Stimulated activated effector memory CD8-positive, alpha-beta T cell treated with anti-CD3 and anti-CD28 coated beads, Interleukin-12 subunit alpha, Interleukin-12 subunit beta, amount 100 ng/mL, for 72 hours (primary cell): ENCODE measurements at regions not wholly inside any gene's neighbourhood (a gene's known extent, or its start where the extent isn't known, plus 50 kb on each side); places are given as distances from the start of the nearest gene placed in this dataset.
"Not testable (repeated sequence)": the region's sequence is repeated elsewhere in the genome, so short reads cannot be mapped to it uniquely, and the experiment has no call there.

Experiments
- ATAC-seq: fragments of 150-1000 bp; cut with Tn5 transposase; 2 replicates; pipeline ENCODE4 v1.10.0; 2021
- DNase-seq, 2 donors: peaks; one replicate each; pipeline ENCODE4 v3.0.0; 2021 to 2022; ENCODE audit warnings: low spot score in 2 of 2
- H3K27ac Mint-ChIP-seq: one replicate; pipeline ENCODE4 v1.8.0; 2022; ENCODE audit warnings: mild to moderate bottlenecking, mixed read lengths
- H3K36me3 Mint-ChIP-seq: one replicate; pipeline ENCODE4 v1.8.0; 2022; ENCODE audit warnings: mild to moderate bottlenecking, mixed read lengths
- H3K4me1 Mint-ChIP-seq: one replicate; pipeline ENCODE4 v1.8.0; 2022; ENCODE audit warnings: mixed read lengths
- H3K4me3 Mint-ChIP-seq: one replicate; pipeline ENCODE4 v1.8.0; 2022; ENCODE audit warnings: mild to moderate bottlenecking, mixed read lengths
- H3K9me3 Mint-ChIP-seq: one replicate; pipeline ENCODE4 v1.8.0; 2022; ENCODE audit warnings: mixed read lengths

- DNase-seq (no peak), ATAC-seq (no peak)
- H3K4me1 Mint-ChIP-seq: no peaks in the 10 kb centered on the region
- peaks cover 10% of the 10 kb centered on the region for H3K9me3 Mint-ChIP-seq
- no peak overlapping the region for H3K4me3 Mint-ChIP-seq
- H3K36me3 Mint-ChIP-seq: no peaks in the 10 kb centered on the region
- no peak overlapping the region for H3K27ac Mint-ChIP-seq
These were observed 172.2 kb upstream of the MEF2C start for GRCh38 chr5:89055015-89055694.

GRCh38 chr5:89053547-89053946 is 170.6 kb upstream of the MEF2C start:
- Mint-ChIP-seq H3K9me3 (peaks cover 10% of the 10 kb centered on the region), H3K4me3 (no peak overlapping the region), H3K4me1 (no peaks in the 10 kb centered on the region), H3K27ac (no peak overlapping the region), H3K36me3 (no peaks in the 10 kb centered on the region)
- no peak for DNase-seq
- ATAC-seq: no peak

- H3K27ac Mint-ChIP-seq, H3K4me3 Mint-ChIP-seq, DNase-seq, ATAC-seq, H3K36me3 Mint-ChIP-seq, H3K4me1 Mint-ChIP-seq: not testable (repeated sequence)
- H3K9me3 Mint-ChIP-seq: peaks cover 10% of the 10 kb centered on the region
These were observed 167.1 kb upstream of the MEF2C start for GRCh38 chr5:89050062-89050461.

GRCh38 chr5:89047571-89047970 is 164.6 kb upstream of the MEF2C start:
- Mint-ChIP-seq H3K9me3 (peaks cover 10% of the 10 kb centered on the region), H3K4me1 (no peaks in the 10 kb centered on the region), H3K27ac (no peak overlapping the region), H3K36me3 (no peaks in the 10 kb centered on the region), H3K4me3 (no peak overlapping the region)
- DNase-seq: no peak
- no peak for ATAC-seq

DNA sequence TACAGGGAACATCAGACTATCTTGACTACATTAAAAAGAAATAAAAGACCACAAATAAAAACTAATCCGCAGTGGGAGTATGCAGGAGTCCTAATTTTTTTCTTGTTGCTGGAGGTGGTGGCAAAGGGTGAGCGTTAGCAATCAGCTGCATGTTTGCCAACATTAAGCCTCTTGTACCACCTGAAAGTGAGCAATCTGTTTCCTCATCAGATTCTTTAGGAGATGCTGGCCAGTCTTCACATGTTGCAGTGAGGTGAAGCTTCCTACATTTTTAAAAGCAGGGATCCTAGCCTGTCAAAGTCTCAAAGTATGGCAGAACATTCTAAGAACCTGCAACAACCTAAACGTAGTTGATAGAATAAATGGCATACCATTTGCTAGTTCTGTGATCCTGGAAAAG is 162.2 kb upstream of the MEF2C start:
- DNase-seq: no peak
- Mint-ChIP-seq H3K4me3 (no peak overlapping the region), H3K36me3 (no peaks in the 10 kb centered on the region), H3K4me1 (no peaks in the 10 kb centered on the region), H3K9me3 (peaks cover 1% of the 10 kb centered on the region), H3K27ac (no peak overlapping the region)
- ATAC-seq: no peak

- no peak for ATAC-seq
- Mint-ChIP-seq H3K9me3 (no peaks in the 10 kb centered on the region), H3K4me1 (no peaks in the 10 kb centered on the region), H3K36me3 (no peaks in the 10 kb centered on the region), H3K27ac (no peak overlapping the region), H3K4me3 (no peak overlapping the region)
- no peak for DNase-seq
These were observed 161.8 kb upstream of the MEF2C start for GRCh38 chr5:89044674-89045200.

DNA sequence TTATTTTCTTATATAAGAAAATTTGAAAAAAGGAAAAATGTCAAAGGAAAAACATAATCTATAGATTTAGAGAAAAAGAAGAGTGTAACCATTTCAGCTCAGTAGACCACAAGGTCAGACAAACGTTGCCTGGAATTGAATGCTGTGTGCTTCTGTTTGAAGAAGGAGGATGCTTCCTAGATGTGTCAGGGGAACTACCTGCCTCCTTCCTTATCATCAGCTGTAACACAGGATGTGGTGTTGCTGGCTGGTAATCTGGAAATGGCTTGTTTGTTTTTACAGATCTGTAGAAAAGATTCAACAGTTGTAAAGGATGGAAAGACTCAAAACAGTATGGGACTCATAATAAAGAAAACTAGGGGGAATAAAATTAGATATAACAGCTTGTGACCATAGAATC is 160.7 kb upstream of the MEF2C start:
- H3K27ac Mint-ChIP-seq: no peak overlapping the region
- H3K4me3 Mint-ChIP-seq: no peak overlapping the region
- H3K9me3 Mint-ChIP-seq: peaks cover 2% of the 10 kb centered on the region
- no peaks in the 10 kb centered on the region for H3K4me1 Mint-ChIP-seq
- DNase-seq (no peak), ATAC-seq (no peak)
- no peaks in the 10 kb centered on the region for H3K36me3 Mint-ChIP-seq

GRCh38 chr5:89042746-89043145 is 159.8 kb upstream of the MEF2C start:
- ATAC-seq (no peak), DNase-seq (no peak)
- H3K4me3 Mint-ChIP-seq: no peak overlapping the region
- no peak overlapping the region for H3K27ac Mint-ChIP-seq
- no peaks in the 10 kb centered on the region for H3K4me1 Mint-ChIP-seq
- peaks cover 4% of the 10 kb centered on the region for H3K9me3 Mint-ChIP-seq
- no peaks in the 10 kb centered on the region for H3K36me3 Mint-ChIP-seq

- Mint-ChIP-seq H3K4me3 (no peak overlapping the region), H3K27ac (no peak overlapping the region), H3K36me3 (no peaks in the 10 kb centered on the region), H3K9me3 (peaks cover 4% of the 10 kb centered on the region), H3K4me1 (no peaks in the 10 kb centered on the region)
- no peak for ATAC-seq
- DNase-seq: no peak
These were observed 159.0 kb upstream of the MEF2C start for GRCh38 chr5:89041976-89042375.

GRCh38 chr5:89041249-89041779 is 158.3 kb upstream of the MEF2C start:
- Mint-ChIP-seq H3K9me3 (peaks cover 4% of the 10 kb centered on the region), H3K4me3 (no peak overlapping the region)
- no peak for ATAC-seq

DNA sequence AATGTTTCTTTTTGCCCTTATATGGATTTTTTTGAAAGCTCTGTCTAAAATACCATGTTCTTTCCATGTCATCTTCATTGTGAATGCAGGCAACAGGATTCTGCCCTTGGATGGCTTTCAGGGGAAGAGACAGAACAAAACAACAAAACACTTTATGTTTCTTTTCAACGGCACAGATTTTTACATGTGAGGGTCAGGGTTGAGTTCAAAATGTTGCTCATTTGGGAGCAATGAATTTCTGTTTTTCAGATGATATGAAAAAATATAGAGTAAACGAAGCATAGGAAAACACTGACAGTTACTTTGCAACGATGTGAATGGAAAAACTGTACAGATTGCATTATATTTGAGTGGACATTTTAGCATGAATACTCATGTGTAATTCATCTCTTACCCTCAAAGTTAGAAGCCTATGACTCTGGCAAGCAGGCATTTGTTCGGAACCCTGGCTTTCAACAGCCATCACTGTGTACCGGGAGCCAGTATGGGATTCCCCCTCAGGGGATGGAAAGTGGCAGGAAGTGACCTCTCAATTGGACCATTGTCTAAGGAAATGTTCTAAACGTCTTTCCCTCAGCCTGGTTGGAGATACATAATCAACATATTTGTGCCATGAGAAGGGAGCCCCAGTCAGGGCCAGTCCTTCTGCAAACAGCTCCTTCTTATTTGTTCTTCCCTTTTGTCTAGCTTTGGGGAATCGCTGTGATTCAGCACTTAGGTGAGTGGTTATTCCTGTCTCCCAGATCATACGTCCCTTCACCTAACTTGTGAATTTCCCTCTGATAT is 153.9 kb upstream of the MEF2C start:
- DNase-seq (no peak), ATAC-seq (no peak)
- Mint-ChIP-seq H3K27ac (no peak overlapping the region), H3K4me3 (no peak overlapping the region), H3K36me3 (no peaks in the 10 kb centered on the region), H3K4me1 (no peaks in the 10 kb centered on the region), H3K9me3 (peaks cover 4% of the 10 kb centered on the region)

More at GRCh38 chr5:89041249-89041779, 158.3 kb upstream of the MEF2C start:
- no peak for DNase-seq
- Mint-ChIP-seq H3K27ac (no peak overlapping the region), H3K4me1 (no peaks in the 10 kb centered on the region), H3K36me3 (no peaks in the 10 kb centered on the region)

GRCh38 chr5:89036166-89036565 is 153.2 kb upstream of the MEF2C start:
- Mint-ChIP-seq H3K9me3 (peaks cover 4% of the 10 kb centered on the region), H3K4me1 (no peaks in the 10 kb centered on the region), H3K36me3 (no peaks in the 10 kb centered on the region), H3K4me3 (no peak overlapping the region), H3K27ac (no peak overlapping the region)
- DNase-seq (no peak), ATAC-seq (no peak)

DNA sequence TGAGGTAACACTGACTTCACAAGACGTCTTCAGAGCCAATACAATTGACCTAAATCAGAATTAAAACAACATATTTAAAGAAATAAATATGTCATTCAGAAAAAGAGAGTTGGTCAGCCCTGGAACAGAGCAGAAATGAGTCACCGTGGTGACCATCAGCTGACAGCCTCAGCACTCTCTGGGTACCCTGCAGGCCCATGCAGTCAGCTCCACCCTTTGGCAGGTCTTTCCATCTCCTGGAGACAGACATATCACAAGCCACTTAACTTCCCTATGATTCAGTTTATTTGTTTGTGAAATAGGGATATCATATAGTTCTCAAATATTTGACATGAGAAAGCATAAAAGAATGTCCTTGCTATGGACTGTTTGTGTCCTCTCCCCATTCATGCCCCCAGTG is 151.6 kb upstream of the MEF2C start:
- no peaks in the 10 kb centered on the region for H3K4me1 Mint-ChIP-seq
- no peak overlapping the region for H3K27ac Mint-ChIP-seq
- DNase-seq (no peak), ATAC-seq (no peak)
- no peaks in the 10 kb centered on the region for H3K36me3 Mint-ChIP-seq
- peaks cover 7% of the 10 kb centered on the region for H3K9me3 Mint-ChIP-seq
- no peak overlapping the region for H3K4me3 Mint-ChIP-seq

GRCh38 chr5:89030798-89031197 is 147.8 kb upstream of the MEF2C start:
- DNase-seq (no peak), ATAC-seq (no peak)
- Mint-ChIP-seq H3K36me3 (no peaks in the 10 kb centered on the region), H3K27ac (no peak overlapping the region), H3K4me1 (no peaks in the 10 kb centered on the region), H3K9me3 (peaks cover 5% of the 10 kb centered on the region), H3K4me3 (no peak overlapping the region)

GRCh38 chr5:89028595-89029285 is 145.8 kb upstream of the MEF2C start:
- no peaks in the 10 kb centered on the region for H3K4me1 Mint-ChIP-seq
- DNase-seq (no peak), ATAC-seq (no peak)
- no peak overlapping the region for H3K4me3 Mint-ChIP-seq
- no peaks in the 10 kb centered on the region for H3K36me3 Mint-ChIP-seq
- H3K9me3 Mint-ChIP-seq: peaks cover 5% of the 10 kb centered on the region
- H3K27ac Mint-ChIP-seq: no peak overlapping the region
